ENCODE measurements at regions not wholly inside any gene's neighbourhood (a gene's known extent, or its start where the extent isn't known, plus 50 kb on each side); places are given as distances from the start of the nearest gene placed in this dataset.

DNA sequence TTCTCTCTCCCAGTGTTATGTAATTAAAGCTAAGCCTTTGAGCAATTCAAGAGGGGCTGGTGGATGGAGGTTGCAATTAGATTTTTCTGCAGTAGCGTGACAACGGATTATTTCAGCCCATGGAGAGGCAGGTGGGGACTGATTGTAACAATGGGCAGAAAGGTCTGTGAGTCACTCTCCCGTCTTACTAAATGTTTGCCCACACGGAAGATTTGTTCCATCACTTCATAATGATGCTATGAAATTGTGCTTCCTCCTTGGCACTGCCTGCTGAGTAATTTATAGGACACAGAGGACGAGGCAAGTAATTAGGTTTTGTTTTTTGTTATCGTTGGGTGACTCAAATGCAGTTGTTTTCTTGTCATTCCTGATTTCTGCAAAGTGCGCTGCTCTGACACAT lies 594.5 kb upstream of the DPP6 start:
- Histone ChIP-seq H3K36me3 (no peaks in the 10 kb centered on the region), H3K4me1 (no peaks in the 10 kb centered on the region), H3K9me3 (no peaks in the 10 kb centered on the region), H3K27ac (no peak overlapping the region), H3K27me3 (no peaks in the 10 kb centered on the region), H3K4me3 (no peak overlapping the region)
- no peak for ATAC-seq
- intact Hi-C loops (cut with DNase I): no loop called here
- DNase-seq: no peak
- TF ChIP-seq, protein P1, sequence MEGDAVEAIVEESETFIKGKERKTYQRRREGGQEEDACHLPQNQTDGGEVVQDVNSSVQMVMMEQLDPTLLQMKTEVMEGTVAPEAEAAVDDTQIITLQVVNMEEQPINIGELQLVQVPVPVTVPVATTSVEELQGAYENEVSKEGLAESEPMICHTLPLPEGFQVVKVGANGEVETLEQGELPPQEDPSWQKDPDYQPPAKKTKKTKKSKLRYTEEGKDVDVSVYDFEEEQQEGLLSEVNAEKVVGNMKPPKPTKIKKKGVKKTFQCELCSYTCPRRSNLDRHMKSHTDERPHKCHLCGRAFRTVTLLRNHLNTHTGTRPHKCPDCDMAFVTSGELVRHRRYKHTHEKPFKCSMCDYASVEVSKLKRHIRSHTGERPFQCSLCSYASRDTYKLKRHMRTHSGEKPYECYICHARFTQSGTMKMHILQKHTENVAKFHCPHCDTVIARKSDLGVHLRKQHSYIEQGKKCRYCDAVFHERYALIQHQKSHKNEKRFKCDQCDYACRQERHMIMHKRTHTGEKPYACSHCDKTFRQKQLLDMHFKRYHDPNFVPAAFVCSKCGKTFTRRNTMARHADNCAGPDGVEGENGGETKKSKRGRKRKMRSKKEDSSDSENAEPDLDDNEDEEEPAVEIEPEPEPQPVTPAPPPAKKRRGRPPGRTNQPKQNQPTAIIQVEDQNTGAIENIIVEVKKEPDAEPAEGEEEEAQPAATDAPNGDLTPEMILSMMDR (IDR thresholded peaks at IDR 0.05): no peak
- TF ChIP-seq POLR2A (IDR thresholded peaks at IDR 0.05): no peak
- 44% methylated on average over 5 of the region's 7 CpGs for WGBS (ENCODE audit: insufficient coverage, low coverage, low lambda C conversion rate, missing lambda C conversion rate)

DNA sequence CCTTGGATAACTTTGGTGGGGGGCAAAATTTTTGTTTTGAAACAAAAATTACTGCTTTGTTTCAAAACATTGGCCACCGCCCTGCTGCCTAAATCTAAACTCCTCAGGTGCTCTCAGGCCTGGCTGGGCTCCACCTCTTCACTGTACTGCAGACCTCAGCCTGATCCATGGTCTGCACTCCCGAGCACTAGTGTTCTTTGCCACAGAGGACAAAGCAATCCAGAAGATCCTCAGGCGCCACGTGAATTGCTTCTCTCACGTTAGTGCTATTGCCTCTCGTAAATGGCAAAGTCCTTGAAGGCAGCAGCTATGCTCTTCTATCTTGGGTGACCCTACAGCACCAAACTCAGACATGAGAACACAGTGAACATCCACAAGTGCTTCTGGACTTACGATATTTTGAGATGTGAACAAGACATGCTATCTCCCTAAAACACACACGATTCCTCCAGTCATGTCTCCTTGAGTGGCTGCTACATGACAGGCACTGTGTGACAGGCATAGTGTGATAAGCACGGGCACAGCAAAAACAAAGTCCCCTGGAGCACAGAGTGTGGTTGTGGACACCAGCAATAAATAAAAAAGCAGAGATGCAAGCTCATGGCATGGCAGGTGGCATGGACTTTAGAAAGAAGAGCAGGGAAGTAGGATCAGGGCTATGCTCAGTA lies 582.1 kb upstream of the DPP6 start:
- H3K4me3 ChIP-seq: no peak overlapping the region
- ATAC-seq: no peak
- H3K36me3 ChIP-seq: no peaks in the 10 kb centered on the region
- no peak for DNase-seq
- H3K27ac ChIP-seq: no peak overlapping the region
- H3K27me3 ChIP-seq: no peaks in the 10 kb centered on the region
- no peaks in the 10 kb centered on the region for H3K9me3 ChIP-seq
- TF ChIP-seq, protein P1 (IDR thresholded peaks at IDR 0.05): no peak
- no peak for TF ChIP-seq POLR2A (IDR thresholded peaks at IDR 0.05)
- 43% methylated on average over 9 of the region's 9 CpGs for WGBS (ENCODE audit: insufficient coverage, low coverage, low lambda C conversion rate, missing lambda C conversion rate)
- H3K4me1 ChIP-seq: no peaks in the 10 kb centered on the region
- intact Hi-C loops (cut with DNase I): no loop called here

DNA sequence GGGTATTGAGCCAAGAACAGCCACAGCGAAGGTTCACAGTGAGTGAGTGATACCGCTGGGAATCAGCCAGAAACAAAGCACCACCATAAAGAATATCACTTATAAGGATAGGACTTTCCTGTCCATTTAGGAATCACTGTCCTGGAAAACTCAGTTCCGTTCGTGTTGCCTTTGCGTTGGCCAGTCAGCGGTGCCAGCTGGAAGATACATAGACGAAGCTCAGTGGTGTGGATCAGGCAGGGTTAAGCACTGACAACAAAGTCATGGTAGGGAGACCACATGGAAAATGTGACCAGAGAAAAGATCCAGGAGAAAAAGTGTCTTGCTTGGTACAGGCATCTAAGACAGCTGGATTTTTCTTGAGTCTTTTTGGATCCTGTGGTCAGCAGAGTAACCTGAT lies 579.7 kb upstream of the DPP6 start:
- Histone ChIP-seq H3K27ac (no peak overlapping the region), H3K4me1 (no peaks in the 10 kb centered on the region), H3K27me3 (no peaks in the 10 kb centered on the region), H3K4me3 (no peak overlapping the region), H3K36me3 (no peaks in the 10 kb centered on the region), H3K9me3 (no peaks in the 10 kb centered on the region)
- ATAC-seq (no peak), DNase-seq (no peak)
- WGBS (ENCODE audit: insufficient coverage, low coverage, low lambda C conversion rate, missing lambda C conversion rate): 48% methylated on average over 5 of the region's 7 CpGs
- TF ChIP-seq POLR2A (IDR thresholded peaks at IDR 0.05): no peak
- TF ChIP-seq, protein P1 (IDR thresholded peaks at IDR 0.05): no peak
- intact Hi-C loops (cut with DNase I): no loop called here

DNA sequence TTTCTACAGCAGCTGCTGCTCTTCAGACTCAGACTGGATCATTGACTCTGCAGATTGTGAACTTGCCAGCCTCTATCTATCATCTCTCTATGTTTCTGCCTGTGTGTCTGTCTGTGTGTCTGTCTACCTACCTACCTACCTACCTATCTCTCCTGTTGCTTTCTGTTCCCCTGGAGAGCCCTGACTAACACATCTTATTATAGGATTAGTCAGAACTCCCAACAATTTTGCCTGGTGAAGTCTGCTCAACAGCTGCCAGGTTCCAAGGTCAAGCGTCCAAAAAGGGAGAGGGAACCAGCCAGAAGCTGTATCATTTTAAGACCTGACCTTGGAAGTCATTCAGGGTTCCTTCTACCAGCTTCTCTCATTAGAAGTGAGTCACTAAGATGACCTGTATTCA lies 579.0 kb upstream of the DPP6 start:
- H3K4me3 ChIP-seq: no peak overlapping the region
- ATAC-seq (no peak), DNase-seq (no peak)
- H3K36me3 ChIP-seq: no peaks in the 10 kb centered on the region
- WGBS (ENCODE audit: insufficient coverage, low coverage, low lambda C conversion rate, missing lambda C conversion rate): 50% methylated on average over 1 of the region's 1 CpG
- H3K27ac ChIP-seq: no peak overlapping the region
- no peaks in the 10 kb centered on the region for H3K4me1 ChIP-seq
- intact Hi-C loops (cut with DNase I): no loop called here
- no peaks in the 10 kb centered on the region for H3K9me3 ChIP-seq
- no peaks in the 10 kb centered on the region for H3K27me3 ChIP-seq
- TF ChIP-seq POLR2A (IDR thresholded peaks at IDR 0.05): no peak
- TF ChIP-seq, protein P1 (IDR thresholded peaks at IDR 0.05): no peak

DNA sequence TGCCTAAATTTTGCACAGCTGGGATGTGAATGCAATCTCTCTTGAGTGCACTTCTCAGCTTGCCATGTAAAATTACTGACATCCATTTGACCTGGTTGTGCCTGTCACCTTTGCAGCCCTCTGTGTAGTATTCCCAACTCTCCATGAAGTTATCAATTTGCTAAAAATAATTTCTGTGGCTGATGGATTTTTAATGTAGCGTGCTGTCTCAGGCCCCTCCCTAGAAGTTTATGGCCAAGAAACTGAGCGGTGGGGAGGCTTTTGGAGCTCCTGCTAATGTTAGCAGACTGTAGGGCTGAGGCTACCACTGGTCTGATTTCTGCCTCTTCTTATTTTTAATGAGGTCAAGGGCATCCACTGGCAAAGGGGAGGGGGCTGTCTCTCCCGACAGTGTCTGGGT lies 577.0 kb upstream of the DPP6 start:
- TF ChIP-seq, protein P1 (IDR thresholded peaks at IDR 0.05): no peak
- TF ChIP-seq POLR2A (IDR thresholded peaks at IDR 0.05): no peak
- Histone ChIP-seq H3K27me3 (no peaks in the 10 kb centered on the region), H3K27ac (no peak overlapping the region), H3K9me3 (no peaks in the 10 kb centered on the region), H3K36me3 (no peaks in the 10 kb centered on the region), H3K4me3 (no peak overlapping the region), H3K4me1 (no peaks in the 10 kb centered on the region)
- intact Hi-C loops (cut with DNase I): no loop called here
- whole genome bisulfite sequencing (ENCODE audit: insufficient coverage, low coverage, low lambda C conversion rate, missing lambda C conversion rate): 52% methylated on average over 3 of the region's 3 CpGs
- DNase-seq (no peak), ATAC-seq (no peak)
